Endothelial cell (in vitro differentiated cells): ENCODE measurements at regions not wholly inside any gene's neighbourhood (a gene's known extent, or its start where the extent isn't known, plus 50 kb on each side); places are given as distances from the start of the nearest gene placed in this dataset.
"Not testable (repeated sequence)": the region's sequence is repeated elsewhere in the genome, so short reads cannot be mapped to it uniquely, and the experiment has no call there.

ENCODE experiments used
- DNase-seq: peaks from one replicate; pipeline ENCODE4 v3.0.0; 2021; ENCODE audit warnings: low spot score
- H3K27ac Mint-ChIP-seq: one replicate; pipeline ENCODE4 v1.8.0; 2021; ENCODE audit warnings: mixed read lengths, inconsistent platforms; ENCODE audit not compliant: unreplicated experiment
- H3K27me3 Mint-ChIP-seq: one replicate; pipeline ENCODE4 v1.8.0; 2021; ENCODE audit warnings: mild to moderate bottlenecking, moderate library complexity, mixed read lengths, inconsistent platforms; ENCODE audit not compliant: unreplicated experiment
- H3K36me3 Mint-ChIP-seq: one replicate; pipeline ENCODE4 v1.8.0; 2021; ENCODE audit warnings: mild to moderate bottlenecking, low read depth, mixed read lengths, inconsistent platforms; ENCODE audit not compliant: unreplicated experiment
- H3K4me1 Mint-ChIP-seq: one replicate; pipeline ENCODE4 v1.8.0; 2021; ENCODE audit warnings: mild to moderate bottlenecking, mixed read lengths, inconsistent platforms; ENCODE audit not compliant: unreplicated experiment
- H3K4me3 Mint-ChIP-seq: one replicate; pipeline ENCODE4 v1.8.0; 2021; ENCODE audit warnings: mild to moderate bottlenecking, mixed read lengths, inconsistent platforms; ENCODE audit not compliant: unreplicated experiment
- H3K9me3 Mint-ChIP-seq: one replicate; pipeline ENCODE4 v1.8.0; 2021; ENCODE audit warnings: mixed read lengths, inconsistent platforms; ENCODE audit not compliant: unreplicated experiment
- TF ChIP-seq, protein P1 (sequence below): fragments of 200-600 bp; sonication (generic); IDR thresholded peaks from one replicate; pipeline ENCODE4 v1.5.0; 2021; ENCODE audit warnings: antibody characterized with exemption; ENCODE audit not compliant: unreplicated experiment

- Mint-ChIP-seq H3K36me3 (no peaks in the 10 kb centered on the region), H3K27ac (no peak overlapping the region), H3K9me3 (peaks cover 22% of the 10 kb centered on the region), H3K27me3 (peaks cover 3% of the 10 kb centered on the region), H3K4me3 (no peak overlapping the region), H3K4me1 (no peaks in the 10 kb centered on the region)
- DNase-seq, result no peak
- TF ChIP-seq, protein P1, sequence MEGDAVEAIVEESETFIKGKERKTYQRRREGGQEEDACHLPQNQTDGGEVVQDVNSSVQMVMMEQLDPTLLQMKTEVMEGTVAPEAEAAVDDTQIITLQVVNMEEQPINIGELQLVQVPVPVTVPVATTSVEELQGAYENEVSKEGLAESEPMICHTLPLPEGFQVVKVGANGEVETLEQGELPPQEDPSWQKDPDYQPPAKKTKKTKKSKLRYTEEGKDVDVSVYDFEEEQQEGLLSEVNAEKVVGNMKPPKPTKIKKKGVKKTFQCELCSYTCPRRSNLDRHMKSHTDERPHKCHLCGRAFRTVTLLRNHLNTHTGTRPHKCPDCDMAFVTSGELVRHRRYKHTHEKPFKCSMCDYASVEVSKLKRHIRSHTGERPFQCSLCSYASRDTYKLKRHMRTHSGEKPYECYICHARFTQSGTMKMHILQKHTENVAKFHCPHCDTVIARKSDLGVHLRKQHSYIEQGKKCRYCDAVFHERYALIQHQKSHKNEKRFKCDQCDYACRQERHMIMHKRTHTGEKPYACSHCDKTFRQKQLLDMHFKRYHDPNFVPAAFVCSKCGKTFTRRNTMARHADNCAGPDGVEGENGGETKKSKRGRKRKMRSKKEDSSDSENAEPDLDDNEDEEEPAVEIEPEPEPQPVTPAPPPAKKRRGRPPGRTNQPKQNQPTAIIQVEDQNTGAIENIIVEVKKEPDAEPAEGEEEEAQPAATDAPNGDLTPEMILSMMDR, result no peak
These were observed 237.8 kb downstream of the TUBA3C start for GRCh38 chr13:18943721-18944391.

DNA sequence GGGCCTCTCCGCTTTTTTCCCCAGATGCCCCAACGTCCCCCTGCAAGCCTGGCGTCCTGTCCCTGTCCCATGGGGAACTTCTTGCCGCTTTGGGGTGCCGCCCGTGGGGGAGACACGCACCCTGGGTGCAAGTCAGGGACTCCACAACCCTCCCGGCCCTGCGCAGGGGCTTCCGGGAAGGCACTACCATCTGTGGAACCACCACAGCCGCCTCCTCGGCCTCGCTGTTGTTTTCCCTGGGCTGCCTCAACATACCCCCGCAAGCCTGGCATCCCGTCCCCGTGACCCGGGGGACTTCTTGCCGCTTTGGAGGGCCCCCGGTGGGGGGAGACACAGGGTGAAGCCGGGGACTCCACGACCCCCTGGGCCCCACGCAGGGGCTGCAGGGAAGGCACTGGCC is 238.4 kb downstream of the TUBA3C start:
- Mint-ChIP-seq H3K27ac (no peak overlapping the region), H3K36me3 (no peaks in the 10 kb centered on the region), H3K4me1 (no peaks in the 10 kb centered on the region), H3K4me3 (no peak overlapping the region), H3K27me3 (no peaks in the 10 kb centered on the region), H3K9me3 (peaks cover 23% of the 10 kb centered on the region)
- TF ChIP-seq, protein P1, result no peak
- DNase-seq, result no peak

DNA sequence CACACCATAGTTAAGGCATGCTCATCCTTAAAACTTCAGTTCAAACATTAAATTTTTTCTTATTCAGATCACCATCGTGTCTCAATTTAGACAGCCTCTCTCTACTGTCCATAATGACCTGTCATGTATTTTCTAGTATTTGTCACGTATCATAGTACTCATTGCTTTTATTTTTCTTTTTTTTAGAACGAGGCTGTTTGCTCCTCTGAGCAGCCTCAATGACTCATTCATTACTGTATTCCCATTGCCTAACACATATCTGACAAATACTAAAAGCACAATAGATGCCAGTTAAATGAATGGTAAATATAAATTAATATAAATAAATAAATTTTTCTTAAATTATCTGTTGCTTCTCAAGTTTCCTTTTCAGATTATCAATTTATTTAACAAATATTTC is 245.5 kb downstream of the TUBA3C start:
- Mint-ChIP-seq H3K9me3 (peaks cover 36% of the 10 kb centered on the region), H3K27ac (no peak overlapping the region), H3K27me3 (no peaks in the 10 kb centered on the region), H3K36me3 (no peaks in the 10 kb centered on the region), H3K4me3 (no peak overlapping the region), H3K4me1 (no peaks in the 10 kb centered on the region)
- no peak for DNase-seq
- TF ChIP-seq, protein P1, result no peak

- no peak for DNase-seq
- H3K4me1 Mint-ChIP-seq, result no peaks in the 10 kb centered on the region
- TF ChIP-seq, protein P1, result no peak
- H3K27me3 Mint-ChIP-seq, result no peaks in the 10 kb centered on the region
- H3K36me3 Mint-ChIP-seq, result peaks cover 4% of the 10 kb centered on the region
- H3K4me3 Mint-ChIP-seq, result no peak overlapping the region
- H3K9me3 Mint-ChIP-seq, result peaks cover 5% of the 10 kb centered on the region
- no peak overlapping the region for H3K27ac Mint-ChIP-seq
These were observed 260.6 kb downstream of the TUBA3C start for GRCh38 chr13:18921063-18921462.

DNA sequence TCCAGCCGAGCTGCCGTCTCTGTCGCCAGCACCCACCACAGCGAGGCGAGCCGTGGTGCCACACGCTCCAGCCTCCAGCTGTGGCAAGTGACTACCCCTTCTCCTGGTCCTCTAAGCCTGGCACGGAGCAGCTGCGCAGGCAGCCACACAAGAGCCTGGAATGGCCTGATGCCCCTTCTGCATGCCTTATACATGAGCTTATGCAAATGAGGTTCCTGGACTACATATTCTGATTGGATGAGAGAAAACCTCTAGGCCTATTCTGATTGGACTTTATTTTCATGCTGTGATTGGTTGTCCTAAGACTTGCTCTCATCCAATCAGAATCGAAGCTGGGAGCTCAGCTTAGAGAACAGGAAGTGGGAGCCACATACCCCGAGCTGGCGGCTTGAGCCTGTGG is 276.5 kb downstream of the TUBA3C start:
- H3K9me3 Mint-ChIP-seq, result peaks cover 36% of the 10 kb centered on the region
- not testable (repeated sequence) for H3K4me3 Mint-ChIP-seq, H3K36me3 Mint-ChIP-seq, H3K27me3 Mint-ChIP-seq, DNase-seq, H3K4me1 Mint-ChIP-seq, H3K27ac Mint-ChIP-seq

GRCh38 chr13:18895411-18895810 is 286.2 kb downstream of the TUBA3C start:
- H3K27ac Mint-ChIP-seq, H3K27me3 Mint-ChIP-seq, H3K4me3 Mint-ChIP-seq, H3K4me1 Mint-ChIP-seq, DNase-seq, H3K36me3 Mint-ChIP-seq: not testable (repeated sequence)
- H3K9me3 Mint-ChIP-seq, result peaks cover 12% of the 10 kb centered on the region

DNA sequence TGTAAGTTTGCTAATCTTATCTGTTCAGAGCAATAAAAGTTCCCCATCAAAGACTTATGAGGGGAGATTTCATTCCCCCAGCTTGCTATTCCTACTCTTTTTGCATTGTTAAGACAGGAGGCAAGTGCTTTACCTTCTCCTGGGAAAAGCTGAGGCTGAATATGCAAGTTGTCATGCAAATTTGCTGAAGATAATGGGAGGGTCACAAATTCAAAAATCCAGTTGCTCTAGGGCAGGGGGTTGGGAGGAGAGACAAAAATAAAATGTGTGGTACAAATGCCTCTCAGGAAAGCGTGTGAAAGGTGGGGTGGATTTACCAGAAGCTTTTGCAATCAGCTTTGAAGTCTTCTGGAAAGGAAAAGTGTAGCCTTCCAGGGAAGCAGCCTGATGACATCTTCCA is 290.4 kb downstream of the TUBA3C start:
- peaks cover 15% of the 10 kb centered on the region for H3K9me3 Mint-ChIP-seq
- not testable (repeated sequence) for H3K4me1 Mint-ChIP-seq, H3K27me3 Mint-ChIP-seq, DNase-seq, H3K27ac Mint-ChIP-seq, H3K36me3 Mint-ChIP-seq, H3K4me3 Mint-ChIP-seq

GRCh38 chr13:18874875-18875789 is 306.5 kb downstream of the TUBA3C start:
- H3K27me3 Mint-ChIP-seq, H3K4me1 Mint-ChIP-seq, H3K27ac Mint-ChIP-seq, H3K4me3 Mint-ChIP-seq, DNase-seq, H3K36me3 Mint-ChIP-seq: not testable (repeated sequence)
- H3K9me3 Mint-ChIP-seq, result peaks cover 14% of the 10 kb centered on the region
